SHP77 (cell line): ENCODE measurements at regions not wholly inside any gene's neighbourhood (a gene's known extent, or its start where the extent isn't known, plus 50 kb on each side); places are given as distances from the start of the nearest gene placed in this dataset.

Source experiments
- DNase-seq, 2 experiments: peaks; one replicate each; lab custom pipeline; 2025; lab: John Stamatoyannopoulos, UW

- no peak for DNase-seq
These were observed 157.7 kb upstream of the RASGEF1B start for GRCh38 chr4:81629366-81629765.

- DNase-seq = no peak
These were observed 156.8 kb upstream of the RASGEF1B start for GRCh38 chr4:81628489-81628888.

DNA sequence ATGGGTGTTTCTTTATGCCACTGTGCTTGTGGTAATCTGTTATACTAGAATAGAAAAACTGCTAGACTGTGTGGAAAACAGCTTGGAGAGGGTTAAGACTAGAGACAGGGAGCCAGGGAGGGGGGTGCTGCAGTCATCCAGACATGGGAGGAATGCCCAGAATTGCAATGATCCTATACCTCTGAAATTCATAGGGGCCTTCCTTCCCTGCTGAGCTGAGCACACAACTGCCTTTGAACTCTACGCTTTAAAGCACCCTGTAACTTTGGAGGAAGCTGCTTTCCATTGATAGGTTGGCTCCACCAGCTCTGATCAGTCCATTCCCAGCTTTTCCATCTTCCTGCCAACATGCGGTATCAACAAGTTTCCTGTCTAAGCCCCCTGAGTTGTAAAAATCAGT is 155.9 kb upstream of the RASGEF1B start:
- DNase-seq = no peak

DNA sequence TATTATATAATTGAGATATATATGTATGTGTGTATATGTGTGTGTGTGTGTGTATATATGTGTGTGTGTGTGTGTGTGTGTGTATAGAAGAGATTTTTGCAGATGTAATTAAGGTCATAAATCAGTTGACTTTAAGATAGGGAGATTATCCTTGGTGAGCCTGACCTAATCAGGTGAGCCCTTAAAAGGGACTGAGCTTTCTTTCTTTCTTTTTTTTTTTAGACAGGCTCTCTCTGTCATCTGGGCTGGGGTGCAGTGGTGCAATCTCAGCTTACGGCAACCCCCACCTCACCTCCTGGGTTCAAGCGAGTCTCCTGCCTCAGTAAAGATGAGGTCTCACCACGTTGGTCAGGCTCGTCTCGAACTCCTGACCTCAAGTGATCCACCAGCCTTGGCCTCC is 155.1 kb upstream of the RASGEF1B start:
- DNase-seq = no peak

- no peak for DNase-seq
These were observed 154.0 kb upstream of the RASGEF1B start for GRCh38 chr4:81625422-81626417.

DNA sequence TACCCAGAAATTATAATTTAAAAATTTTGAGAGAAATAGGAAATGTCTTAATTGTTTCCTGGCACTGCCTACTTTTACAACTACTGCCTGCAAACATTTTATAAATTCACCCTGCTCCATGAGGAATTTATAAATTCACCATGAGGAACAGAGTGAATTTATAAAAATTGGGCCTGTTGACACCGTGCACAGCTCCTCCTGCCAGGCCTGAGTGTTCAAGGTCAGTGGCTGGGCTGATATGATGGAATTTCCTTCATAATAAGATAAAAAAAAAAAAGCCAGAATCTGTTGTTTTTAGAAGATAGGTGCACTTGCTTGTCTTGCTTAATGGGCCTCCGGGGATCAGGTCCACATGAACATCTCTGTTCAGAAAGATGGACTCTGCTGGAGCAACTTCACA is 151.7 kb upstream of the RASGEF1B start:
- DNase-seq = no peak

- DNase-seq = no peak
These were observed 150.9 kb upstream of the RASGEF1B start for GRCh38 chr4:81622474-81623184.

DNA sequence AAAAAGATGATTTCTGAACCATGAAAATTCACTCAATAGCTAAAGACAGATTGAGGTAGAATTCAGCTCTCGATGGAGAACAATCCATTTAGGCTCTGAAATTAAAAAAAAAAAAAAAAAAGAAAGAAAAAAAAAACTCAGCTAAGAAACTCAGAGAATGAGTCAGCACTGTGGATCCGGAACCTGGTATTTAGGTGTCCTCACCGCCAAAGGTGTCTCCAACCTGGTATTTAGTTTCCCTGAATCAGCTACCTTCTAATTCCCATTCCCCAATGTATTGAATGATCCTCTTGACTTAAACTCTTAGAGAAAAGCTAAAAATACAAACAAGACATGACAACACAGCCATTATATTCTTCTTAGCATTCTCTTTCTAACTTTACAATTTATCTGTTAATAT is 150.3 kb upstream of the RASGEF1B start:
- no peak for DNase-seq

DNA sequence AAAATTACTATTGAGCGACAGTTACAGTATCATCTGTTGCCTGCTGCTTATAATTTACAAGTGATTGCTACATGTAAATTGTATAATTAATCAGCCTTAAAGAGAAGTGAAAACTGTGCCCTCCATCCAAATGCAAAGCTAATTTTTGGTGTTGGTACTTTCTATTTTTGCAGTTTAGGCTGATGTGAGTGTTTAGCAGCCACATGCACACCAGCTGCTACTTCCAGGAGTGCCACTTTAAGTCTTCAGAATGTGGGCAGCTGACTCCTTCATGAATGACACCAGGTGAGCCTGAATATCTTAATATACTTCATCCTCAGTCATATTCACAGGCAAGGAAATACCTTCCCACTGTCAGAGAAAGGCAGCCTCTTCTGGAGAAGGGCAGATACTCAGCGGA is 149.8 kb upstream of the RASGEF1B start:
- no peak for DNase-seq

GRCh38 chr4:81620442-81620841 is 148.7 kb upstream of the RASGEF1B start:
- DNase-seq = no peak

GRCh38 chr4:81617545-81617944 is 145.8 kb upstream of the RASGEF1B start:
- DNase-seq = no peak

DNA sequence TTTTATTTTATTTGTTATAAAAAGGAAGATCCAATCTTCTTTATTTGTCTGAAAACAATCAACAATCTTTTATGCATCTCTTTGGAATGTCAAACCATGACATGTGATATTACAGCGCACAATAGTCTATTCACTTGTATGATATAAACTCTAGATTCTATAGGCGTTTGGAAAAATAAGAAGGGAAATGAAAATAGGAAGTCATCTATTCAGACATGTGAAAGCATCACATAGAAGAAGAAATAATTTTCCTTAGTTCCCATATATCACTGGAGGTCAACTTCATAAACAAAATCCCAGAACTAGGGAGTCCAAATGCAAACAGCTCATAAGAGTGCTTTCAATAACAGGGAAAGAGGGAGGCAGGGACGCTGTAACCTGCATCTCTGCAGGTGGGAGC is 139.5 kb upstream of the RASGEF1B start:
- no peak for DNase-seq

DNA sequence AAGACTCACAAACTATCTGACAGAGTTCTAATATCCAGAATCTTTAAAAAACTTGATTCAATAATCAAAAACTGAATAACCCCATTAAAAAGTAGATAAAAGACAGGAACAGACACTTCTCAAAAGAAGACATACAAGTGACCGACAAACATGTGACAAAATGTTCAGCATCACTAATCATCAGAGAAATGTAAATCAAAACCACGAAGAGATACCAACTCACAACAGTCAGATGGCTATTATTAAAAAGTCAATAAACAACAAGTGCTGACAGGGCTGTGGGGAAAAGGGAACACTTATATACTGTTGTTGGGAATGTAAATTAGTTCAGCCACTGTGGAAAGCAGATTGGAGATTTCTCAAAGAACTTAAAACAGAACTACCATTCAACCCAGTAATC is 138.1 kb upstream of the RASGEF1B start:
- no peak for DNase-seq

DNA sequence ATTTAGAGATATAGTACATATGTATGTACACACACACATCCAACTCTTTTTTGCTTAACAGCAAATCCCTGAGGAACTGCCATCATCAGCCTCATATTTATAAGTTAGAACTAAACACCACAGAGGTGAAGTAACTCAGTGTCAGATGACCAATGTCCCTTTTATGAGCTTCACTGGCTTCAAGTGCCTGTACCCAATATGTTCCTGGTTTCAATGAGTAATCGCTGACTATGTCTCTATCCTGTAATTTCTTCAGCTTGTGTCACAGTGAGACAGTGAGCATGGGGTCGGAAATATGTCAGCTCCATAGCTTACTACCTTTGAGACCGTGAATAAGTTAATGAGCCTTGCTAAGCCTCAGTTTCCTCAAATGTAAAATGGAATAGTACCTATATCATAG is 136.2 kb upstream of the RASGEF1B start:
- DNase-seq = no peak

DNA sequence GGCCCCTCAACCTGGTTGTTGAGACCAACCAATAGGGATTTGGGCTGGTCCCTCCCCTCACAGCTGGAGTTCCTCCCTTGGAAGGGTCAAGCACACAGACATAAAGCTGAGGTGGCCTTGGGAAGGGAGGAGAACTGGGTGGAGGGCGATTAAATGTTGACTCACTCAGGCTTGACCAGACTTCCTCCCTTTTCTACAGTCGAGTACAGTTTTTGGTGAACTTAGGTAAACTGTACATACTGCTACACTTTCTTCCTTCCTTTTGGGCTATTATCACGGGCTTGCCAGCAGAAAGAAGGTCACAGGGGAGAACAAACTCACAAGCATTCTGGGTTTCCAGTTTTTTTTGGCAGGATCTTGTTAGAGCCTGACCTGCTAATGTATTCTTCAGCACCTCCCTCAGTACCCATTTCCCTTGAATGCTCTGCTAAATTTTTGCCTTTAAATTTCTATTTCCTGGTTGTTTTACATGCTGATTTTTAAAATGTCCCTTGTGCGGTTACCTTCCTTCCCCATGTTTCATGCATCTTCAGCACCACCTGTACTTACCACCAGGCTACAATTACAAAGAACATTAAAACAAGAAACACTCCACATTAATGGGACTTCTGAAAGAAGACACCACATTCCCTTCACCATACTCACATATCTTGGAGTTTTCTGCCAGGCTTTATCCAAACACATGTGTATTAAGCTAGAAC is 135.2 kb upstream of the RASGEF1B start:
- no peak for DNase-seq

GRCh38 chr4:81606166-81606565 is 134.5 kb upstream of the RASGEF1B start:
- DNase-seq = no peak

GRCh38 chr4:81605271-81605670 is 133.6 kb upstream of the RASGEF1B start:
- DNase-seq = no peak

DNA sequence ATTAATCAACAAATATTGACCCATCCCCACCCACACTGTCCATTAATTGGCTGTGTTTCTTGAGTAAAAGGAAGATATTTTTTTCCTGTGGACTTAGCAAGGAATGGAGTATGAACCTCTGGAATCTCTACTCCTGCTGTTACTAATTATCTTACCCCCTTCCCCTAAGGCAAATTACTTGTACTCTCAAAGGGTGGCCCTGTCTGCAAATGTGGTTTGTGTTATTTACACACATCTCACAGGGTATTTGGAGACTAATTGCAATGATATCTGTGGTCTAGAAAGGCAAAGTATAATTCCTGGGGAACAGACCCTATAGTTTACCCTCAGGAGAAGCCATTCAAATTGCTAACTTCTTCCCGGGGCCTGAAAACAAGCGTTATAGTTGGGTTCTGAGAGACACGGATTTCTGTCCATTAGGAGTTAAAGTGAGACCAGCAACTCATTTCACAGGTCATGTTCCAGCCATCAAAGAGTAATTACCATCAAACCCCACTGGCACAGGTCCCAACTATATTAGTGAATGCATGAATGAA is 133.0 kb upstream of the RASGEF1B start:
- DNase-seq = no peak

- no peak for DNase-seq
These were observed 131.1 kb upstream of the RASGEF1B start for GRCh38 chr4:81602854-81603253.

- no peak for DNase-seq
These were observed 129.6 kb upstream of the RASGEF1B start for GRCh38 chr4:81601358-81601694.

- DNase-seq = no peak
These were observed 129.0 kb upstream of the RASGEF1B start for GRCh38 chr4:81600520-81601357.
